ENCODE measurements at regions not wholly inside any gene's neighbourhood (a gene's known extent, or its start where the extent isn't known, plus 50 kb on each side); places are given as distances from the start of the nearest gene placed in this dataset.

- ATAC-seq (replicated peaks in 1 of 4) (no peak), DNase-seq (no peak)
- Mint-ChIP-seq H3K4me1 (no peaks in the 10 kb centered on the region), H3K27me3 (no peaks in the 10 kb centered on the region), H3K36me3 (no peaks in the 10 kb centered on the region), H3K27ac (no peak overlapping the region), H3K4me3 (no peak overlapping the region), H3K9me3 (peaks cover 0 to 8% (median 0%) of the 10 kb centered on the region in 3 donors)
- H3K27me3 ChIP-seq (replicated peaks in 1 of 2; ENCODE audit: control insufficient read depth in 2 of 2, extremely low read depth in 1 of 2, insufficient read depth in 2 of 2, low read length in 1 of 2): no peaks in the 10 kb centered on the region
- ChIA-PET POLR2A (no interaction called here), CTCF (no interaction called here)
- no peak overlapping the region for H3K27ac ChIP-seq (ENCODE audit: low read length)
- H3K9me3 ChIP-seq: no peaks in the 10 kb centered on the region
- no peaks in the 10 kb centered on the region for H3K4me1 ChIP-seq (ENCODE audit: control insufficient read depth in 1 of 2, extremely low read depth in 1 of 2, insufficient read depth in 2 of 2, low read length in 2 of 2)
- H3K36me3 ChIP-seq (ENCODE audit: control insufficient read depth in 2 of 2, extremely low read depth in 1 of 2, insufficient read depth in 1 of 2, low read length in 1 of 2): no peaks in the 10 kb centered on the region
- H3K4me3 ChIP-seq (ENCODE audit: control insufficient read depth in 1 of 2, extremely low read depth in 1 of 2, low read length in 1 of 2): no peak overlapping the region
- 71% methylated on average over 1 of the region's 8 CpGs for WGBS (ENCODE audit: insufficient coverage)
Measured at GRCh38 chr11:56848141-56848809, 99.8 kb upstream of the OR9G4 start.

GRCh38 chr11:56846631-56847576 lies 98.4 kb upstream of the OR9G4 start:
- POLR2A ChIA-PET: no interaction called here
- no peaks in the 10 kb centered on the region for H3K36me3 ChIP-seq (ENCODE audit: control insufficient read depth in 2 of 2, extremely low read depth in 1 of 2, insufficient read depth in 1 of 2, low read length in 1 of 2)

GRCh38 chr11:56845121-56845732 lies 96.7 kb upstream of the OR9G4 start:
- 90% methylated on average over 20 of the region's 20 CpGs for WGBS (ENCODE audit: insufficient coverage)
- Mint-ChIP-seq H3K36me3 (no peaks in the 10 kb centered on the region), H3K4me1 (no peaks in the 10 kb centered on the region), H3K27me3 (peaks cover 0 to 4% of the 10 kb centered on the region in 2 donors), H3K27ac (no peak overlapping the region), H3K9me3 (peaks cover 0 to 4% (median 0%) of the 10 kb centered on the region in 3 donors), H3K4me3 (no peak overlapping the region)
- CTCF ChIA-PET: no interaction called here
- Histone ChIP-seq H3K27ac (ENCODE audit: low read length) (no peak overlapping the region), H3K36me3 (ENCODE audit: control insufficient read depth in 2 of 2, extremely low read depth in 1 of 2, insufficient read depth in 1 of 2, low read length in 1 of 2) (no peaks in the 10 kb centered on the region), H3K4me1 (ENCODE audit: control insufficient read depth in 1 of 2, extremely low read depth in 1 of 2, insufficient read depth in 2 of 2, low read length in 2 of 2) (no peaks in the 10 kb centered on the region), H3K9me3 (no peaks in the 10 kb centered on the region), H3K27me3 (replicated peaks in 1 of 2; ENCODE audit: control insufficient read depth in 2 of 2, extremely low read depth in 1 of 2, insufficient read depth in 2 of 2, low read length in 1 of 2) (no peaks in the 10 kb centered on the region), H3K4me3 (ENCODE audit: control insufficient read depth in 1 of 2, extremely low read depth in 1 of 2, low read length in 1 of 2) (no peak overlapping the region)
- DNase-seq: no peak
- ATAC-seq (replicated peaks in 1 of 4): no peak
- POLR2A ChIA-PET: no interaction called here

More at GRCh38 chr11:56846631-56847576, 98.4 kb upstream of the OR9G4 start:
- Histone ChIP-seq H3K4me3 (ENCODE audit: control insufficient read depth in 1 of 2, extremely low read depth in 1 of 2, low read length in 1 of 2) (no peak overlapping the region), H3K27ac (ENCODE audit: low read length) (no peak overlapping the region), H3K4me1 (ENCODE audit: control insufficient read depth in 1 of 2, extremely low read depth in 1 of 2, insufficient read depth in 2 of 2, low read length in 2 of 2) (no peaks in the 10 kb centered on the region), H3K27me3 (replicated peaks in 1 of 2; ENCODE audit: control insufficient read depth in 2 of 2, extremely low read depth in 1 of 2, insufficient read depth in 2 of 2, low read length in 1 of 2) (no peaks in the 10 kb centered on the region), H3K9me3 (no peaks in the 10 kb centered on the region)
- Mint-ChIP-seq H3K4me1 (no peaks in the 10 kb centered on the region), H3K36me3 (no peaks in the 10 kb centered on the region), H3K4me3 (no peak overlapping the region), H3K9me3 (peaks cover 0 to 4% (median 0%) of the 10 kb centered on the region in 3 donors), H3K27me3 (peaks cover 0 to 4% of the 10 kb centered on the region in 2 donors), H3K27ac (no peak overlapping the region)
- WGBS (ENCODE audit: insufficient coverage): 86% methylated on average over 4 of the region's 8 CpGs
- DNase-seq (no peak), ATAC-seq (replicated peaks in 1 of 4) (no peak)
- CTCF ChIA-PET: no interaction called here

- Histone ChIP-seq H3K36me3 (ENCODE audit: control insufficient read depth in 2 of 2, extremely low read depth in 1 of 2, insufficient read depth in 1 of 2, low read length in 1 of 2) (no peaks in the 10 kb centered on the region), H3K4me3 (ENCODE audit: control insufficient read depth in 1 of 2, extremely low read depth in 1 of 2, low read length in 1 of 2) (no peak overlapping the region), H3K27me3 (replicated peaks in 1 of 2; ENCODE audit: control insufficient read depth in 2 of 2, extremely low read depth in 1 of 2, insufficient read depth in 2 of 2, low read length in 1 of 2) (no peaks in the 10 kb centered on the region), H3K9me3 (no peaks in the 10 kb centered on the region), H3K4me1 (ENCODE audit: control insufficient read depth in 1 of 2, extremely low read depth in 1 of 2, insufficient read depth in 2 of 2, low read length in 2 of 2) (no peaks in the 10 kb centered on the region), H3K27ac (ENCODE audit: low read length) (no peak overlapping the region)
- CTCF ChIA-PET: interaction anchor here (0.6 to 1.6 kb wide), 2 partner anchors 405 to 510 kb away, joined by 3 to 5 read pairs; no protein-coding TSS in a partner anchor
- no peak for DNase-seq
- no peak for ATAC-seq (replicated peaks in 1 of 4)
- H3K27ac Mint-ChIP-seq: no peak overlapping the region
- peaks cover 0 to 4% of the 10 kb centered on the region in 2 donors for H3K27me3 Mint-ChIP-seq
- H3K9me3 Mint-ChIP-seq: peaks cover 0 to 4% (median 0%) of the 10 kb centered on the region in 3 donors
- H3K36me3 Mint-ChIP-seq: no peaks in the 10 kb centered on the region
- WGBS (ENCODE audit: insufficient coverage): no CpG with 5 or more reads among the region's 2 CpGs
- no peak overlapping the region for H3K4me3 Mint-ChIP-seq
- no peaks in the 10 kb centered on the region for H3K4me1 Mint-ChIP-seq
- POLR2A ChIA-PET: no interaction called here
Measured at GRCh38 chr11:56843816-56844215, 95.3 kb upstream of the OR9G4 start.

GRCh38 chr11:56842814-56843794 lies 94.6 kb upstream of the OR9G4 start:
- no peak overlapping the region for H3K4me3 Mint-ChIP-seq
- peaks cover 0 to 4% of the 10 kb centered on the region in 2 donors for H3K27me3 Mint-ChIP-seq
- Histone ChIP-seq H3K36me3 (ENCODE audit: control insufficient read depth in 2 of 2, extremely low read depth in 1 of 2, insufficient read depth in 1 of 2, low read length in 1 of 2) (no peaks in the 10 kb centered on the region), H3K27me3 (replicated peaks in 1 of 2; ENCODE audit: control insufficient read depth in 2 of 2, extremely low read depth in 1 of 2, insufficient read depth in 2 of 2, low read length in 1 of 2) (no peaks in the 10 kb centered on the region), H3K27ac (ENCODE audit: low read length) (no peak overlapping the region), H3K9me3 (no peaks in the 10 kb centered on the region), H3K4me1 (ENCODE audit: control insufficient read depth in 1 of 2, extremely low read depth in 1 of 2, insufficient read depth in 2 of 2, low read length in 2 of 2) (no peaks in the 10 kb centered on the region), H3K4me3 (ENCODE audit: control insufficient read depth in 1 of 2, extremely low read depth in 1 of 2, low read length in 1 of 2) (no peak overlapping the region)
- H3K27ac Mint-ChIP-seq: no peak overlapping the region
- ChIA-PET POLR2A (no interaction called here), CTCF (interaction anchor here (0.6 to 1.6 kb wide), 2 partner anchors 405 to 511 kb away, joined by 3 to 5 read pairs; no protein-coding TSS in a partner anchor)
- H3K4me1 Mint-ChIP-seq: no peaks in the 10 kb centered on the region
- peaks cover 0 to 4% (median 0%) of the 10 kb centered on the region in 3 donors for H3K9me3 Mint-ChIP-seq
- no peak for ATAC-seq (replicated peaks in 1 of 4)
- no peaks in the 10 kb centered on the region for H3K36me3 Mint-ChIP-seq
- DNase-seq: no peak
- 57% methylated on average over 1 of the region's 5 CpGs for WGBS (ENCODE audit: insufficient coverage)

Data from T-cell (primary cell).